HEK293T (cell line): ENCODE measurements at regions not wholly inside any gene's neighbourhood (a gene's known extent, or its start where the extent isn't known, plus 50 kb on each side); places are given as distances from the start of the nearest gene placed in this dataset.
"Not testable (repeated sequence)": the region's sequence is repeated elsewhere in the genome, so short reads cannot be mapped to it uniquely, and the experiment has no call there.

ENCODE experiments used
- ARNT ChIP-seq: fragments of 450-650 bp; IDR thresholded peaks from 2 replicates; pipeline ENCODE4 v1.6.1; 2017; ENCODE audit warnings: mild to moderate bottlenecking
- BHLHE40 ChIP-seq: fragments of 450-650 bp; IDR thresholded peaks from 2 replicates; pipeline ENCODE4 v1.6.1; 2016; ENCODE audit warnings: mild to moderate bottlenecking, moderate library complexity, borderline replicate concordance
- FOXA1 ChIP-seq: fragments of 450-650 bp; IDR thresholded peaks from 2 replicates; pipeline ENCODE4 v1.6.1; 2016; ENCODE audit warnings: mild to moderate bottlenecking
- FOXK2 ChIP-seq: fragments of 450-650 bp; IDR thresholded peaks from 2 replicates; pipeline ENCODE4 v1.6.1; 2016; ENCODE audit warnings: mild to moderate bottlenecking
- NFRKB ChIP-seq: fragments of 450-650 bp; IDR thresholded peaks from 2 replicates; pipeline ENCODE4 v1.6.1; 2016; ENCODE audit warnings: mild to moderate bottlenecking, moderate library complexity
- SP1 ChIP-seq: fragments of 450-650 bp; IDR thresholded peaks from 2 replicates; pipeline ENCODE4 v1.6.1; 2017

GRCh38 chr16:29292952-29293471 lies 113.5 kb downstream of the NPIPB11 start:
- not testable (repeated sequence) for TF ChIP-seq FOXK2, SP1, FOXA1, BHLHE40, ARNT, NFRKB
